GM23338 (cell line): ENCODE measurements at regions not wholly inside any gene's neighbourhood (a gene's known extent, or its start where the extent isn't known, plus 50 kb on each side); places are given as distances from the start of the nearest gene placed in this dataset.

Experiments used
- ATAC-seq: fragments of 200-7000 bp; cut with Tn5 transposase; 3 replicates; pipeline ENCODE4 v1.9.1; 2020
- DNase-seq: peaks from one replicate; pipeline ENCODE4 v3.0.0-alpha.2; 2015; ENCODE audit warnings: low spot score
- H2AFZ ChIP-seq: fragments of 200-600 bp; sonication (generic); 2 replicates; pipeline ENCODE4 v1.8.0; 2016; ENCODE audit warnings: antibody characterized with exemption, mild to moderate bottlenecking, moderate library complexity
- H3F3A ChIP-seq: fragments of 200-600 bp; sonication (generic); replicated peaks from 2 replicates; pipeline ENCODE4 v1.8.0; 2017; ENCODE audit warnings: antibody characterized with exemption, mixed run types, low read depth
- H3K27ac ChIP-seq: fragments of 200-600 bp; sonication (generic); 2 replicates; pipeline ENCODE4 v1.6.1; 2016; ENCODE audit warnings: low read depth
- H3K27me3 ChIP-seq: fragments of 200-600 bp; sonication (generic); 2 replicates; pipeline ENCODE4 v1.8.0; 2016; ENCODE audit warnings: mild to moderate bottlenecking, mixed run types, moderate library complexity; ENCODE audit not compliant: insufficient read depth
- H3K36me3 ChIP-seq: fragments of 200-600 bp; sonication (generic); 2 replicates; pipeline ENCODE4 v1.8.0; 2016; ENCODE audit warnings: mild to moderate bottlenecking; ENCODE audit not compliant: insufficient read depth
- H3K4me1 ChIP-seq: fragments of 200-600 bp; sonication (generic); 2 replicates; pipeline ENCODE4 v1.8.0; 2016; ENCODE audit warnings: mild to moderate bottlenecking, moderate library complexity; ENCODE audit not compliant: insufficient read depth
- H3K4me2 ChIP-seq: fragments of 200-600 bp; sonication (generic); 2 replicates; pipeline ENCODE4 v1.7.1; 2017; ENCODE audit warnings: mixed run types
- H3K4me3 ChIP-seq: fragments of 200-600 bp; sonication (generic); 2 replicates; pipeline ENCODE4 v1.6.1; 2016; ENCODE audit warnings: mixed run types
- H3K79me2 ChIP-seq: fragments of 200-600 bp; sonication (generic); replicated peaks from 2 replicates; pipeline ENCODE4 v1.8.0; 2017; ENCODE audit warnings: mild to moderate bottlenecking; ENCODE audit not compliant: insufficient read depth
- H3K9me2 ChIP-seq: fragments of 200-600 bp; sonication (generic); 2 replicates; pipeline ENCODE4 v1.8.0; 2017; ENCODE audit not compliant: insufficient read depth
- H4K20me1 ChIP-seq: fragments of 200-600 bp; sonication (generic); replicated peaks from 2 replicates; pipeline ENCODE4 v1.8.0; 2017; ENCODE audit warnings: mild to moderate bottlenecking; ENCODE audit not compliant: insufficient read depth
- H3K27ac Mint-ChIP-seq: 2 replicates; pipeline ENCODE4 v1.8.0; 2020; ENCODE audit warnings: inconsistent platforms, mild to moderate bottlenecking, moderate library complexity, mixed read lengths
- H3K27me3 Mint-ChIP-seq: 3 replicates; pipeline ENCODE4 v1.8.0; 2022; ENCODE audit warnings: low read depth, mild to moderate bottlenecking, moderate library complexity, mixed read lengths, inconsistent platforms; ENCODE audit not compliant: insufficient read depth, poor library complexity
- H3K36me3 Mint-ChIP-seq: 3 replicates; pipeline ENCODE4 v1.8.0; 2021; ENCODE audit warnings: low read depth, mild to moderate bottlenecking, inconsistent platforms, moderate library complexity, mixed read lengths
- H3K4me1 Mint-ChIP-seq: 3 replicates; pipeline ENCODE4 v1.8.0; 2020; ENCODE audit warnings: mild to moderate bottlenecking, inconsistent platforms, mixed read lengths
- H3K4me3 Mint-ChIP-seq: 3 replicates; pipeline ENCODE4 v1.8.0; 2021; ENCODE audit warnings: moderate library complexity, mild to moderate bottlenecking, inconsistent platforms, mixed read lengths
- H3K9me3 Mint-ChIP-seq: 3 replicates; pipeline ENCODE4 v1.8.0; 2020; ENCODE audit warnings: moderate library complexity, mild to moderate bottlenecking, inconsistent platforms, mixed read lengths
- CREB1 ChIP-seq: fragments of 250-450 bp; sonication (Bioruptor Pico); IDR thresholded peaks from 2 replicates; pipeline ENCODE4 v1.5.0; 2020; ENCODE audit warnings: low read depth, mild to moderate bottlenecking, moderate library complexity
- CTCF ChIP-seq, 2 experiments: fragments of 200-600 bp in 1 of 2; sonication (generic) in 1 of 2; conservative IDR thresholded peaks; 2 replicates each; pipeline versions ENCODE4 v1.5.1 to v1.6.1; 2016 to 2017; ENCODE audit warnings: antibody characterized with exemption in 2 of 2, low read depth in 2 of 2, mild to moderate bottlenecking in 2 of 2, moderate library complexity in 1 of 2
- EZH2 ChIP-seq: fragments of 200-600 bp; sonication (generic); IDR thresholded peaks from one replicate; pipeline ENCODE4 v1.8.0; 2017; ENCODE audit warnings: antibody characterized with exemption, mild to moderate bottlenecking, low read depth; ENCODE audit not compliant: unreplicated experiment
- EZH2phosphoT487 ChIP-seq: fragments of 200-600 bp; sonication (generic); IDR thresholded peaks from one replicate; pipeline ENCODE4 v1.8.1; 2018; ENCODE audit warnings: antibody characterized with exemption; ENCODE audit not compliant: unreplicated experiment
- JUNB ChIP-seq: IDR thresholded peaks from one replicate; pipeline ENCODE4 v1.6.1; 2016; ENCODE audit warnings: antibody characterized with exemption; ENCODE audit not compliant: unreplicated experiment
- NANOG ChIP-seq: IDR thresholded peaks from 2 replicates; pipeline ENCODE4 v1.6.1; 2016; ENCODE audit warnings: antibody characterized with exemption, borderline replicate concordance
- POLR2AphosphoS5 ChIP-seq: IDR thresholded peaks from 2 replicates; pipeline ENCODE4 v1.6.1; 2016; ENCODE audit warnings: antibody characterized with exemption, low read depth
- STAT1 ChIP-seq: IDR thresholded peaks from one replicate; pipeline ENCODE4 v1.6.1; 2016; ENCODE audit warnings: antibody characterized with exemption; ENCODE audit not compliant: unreplicated experiment
- ZNF114 ChIP-seq: fragments of 250-450 bp; sonication (Bioruptor Pico); IDR thresholded peaks from 2 replicates; pipeline ENCODE4 v1.5.0; 2020; ENCODE audit warnings: mild to moderate bottlenecking, moderate library complexity
- ZNF331 ChIP-seq: fragments of 250-450 bp; sonication (Bioruptor Pico); IDR thresholded peaks from 2 replicates; pipeline ENCODE4 v1.5.0; 2020; ENCODE audit warnings: low read depth, mild to moderate bottlenecking, moderate library complexity
- TF ChIP-seq, protein P1 (sequence below): IDR thresholded peaks from one replicate; pipeline ENCODE4 v1.6.1; 2018; ENCODE audit warnings: antibody characterized with exemption; ENCODE audit not compliant: unreplicated experiment
- TF ChIP-seq, protein P2 (sequence below): IDR thresholded peaks from 2 replicates; pipeline ENCODE4 v1.6.1; 2016; ENCODE audit warnings: antibody characterized with exemption
- TF ChIP-seq, protein P3 (sequence below): fragments of 250-450 bp; sonication (Bioruptor Pico); IDR thresholded peaks from 2 replicates; pipeline ENCODE4 v1.5.0; 2020; ENCODE audit warnings: mild to moderate bottlenecking, moderate library complexity

DNA sequence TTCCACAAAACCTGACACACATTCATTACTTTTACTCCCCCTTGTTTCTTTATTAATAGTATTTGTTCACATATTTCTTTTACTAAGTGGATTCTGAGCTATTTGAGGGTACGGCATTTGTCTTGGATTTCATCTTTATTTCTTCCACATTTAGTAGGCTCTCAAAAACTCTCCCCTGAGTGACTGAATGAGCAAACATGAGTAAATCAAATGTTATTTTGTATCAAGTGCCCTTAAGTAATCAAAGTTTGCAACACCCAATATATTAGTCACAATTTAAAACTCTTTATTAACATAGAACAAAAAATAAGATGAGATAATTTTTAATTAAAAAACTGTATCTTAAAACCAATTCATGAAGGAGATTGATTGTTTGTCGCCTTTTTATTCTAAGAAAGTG is 1101.9 kb upstream of the TENM4 start:
- no peak overlapping the region for H3K27ac ChIP-seq
- Mint-ChIP-seq H3K36me3 (no peaks in the 10 kb centered on the region), H3K9me3 (no peaks in the 10 kb centered on the region)

More for the DNA sequence above, 1101.9 kb upstream of the TENM4 start:
- no peak for TF ChIP-seq CTCF (conservative IDR thresholded peaks at IDR 0.05; ENCODE audit: low read depth in 2 of 2)
- no peak for TF ChIP-seq JUNB
- TF ChIP-seq, protein P1, sequence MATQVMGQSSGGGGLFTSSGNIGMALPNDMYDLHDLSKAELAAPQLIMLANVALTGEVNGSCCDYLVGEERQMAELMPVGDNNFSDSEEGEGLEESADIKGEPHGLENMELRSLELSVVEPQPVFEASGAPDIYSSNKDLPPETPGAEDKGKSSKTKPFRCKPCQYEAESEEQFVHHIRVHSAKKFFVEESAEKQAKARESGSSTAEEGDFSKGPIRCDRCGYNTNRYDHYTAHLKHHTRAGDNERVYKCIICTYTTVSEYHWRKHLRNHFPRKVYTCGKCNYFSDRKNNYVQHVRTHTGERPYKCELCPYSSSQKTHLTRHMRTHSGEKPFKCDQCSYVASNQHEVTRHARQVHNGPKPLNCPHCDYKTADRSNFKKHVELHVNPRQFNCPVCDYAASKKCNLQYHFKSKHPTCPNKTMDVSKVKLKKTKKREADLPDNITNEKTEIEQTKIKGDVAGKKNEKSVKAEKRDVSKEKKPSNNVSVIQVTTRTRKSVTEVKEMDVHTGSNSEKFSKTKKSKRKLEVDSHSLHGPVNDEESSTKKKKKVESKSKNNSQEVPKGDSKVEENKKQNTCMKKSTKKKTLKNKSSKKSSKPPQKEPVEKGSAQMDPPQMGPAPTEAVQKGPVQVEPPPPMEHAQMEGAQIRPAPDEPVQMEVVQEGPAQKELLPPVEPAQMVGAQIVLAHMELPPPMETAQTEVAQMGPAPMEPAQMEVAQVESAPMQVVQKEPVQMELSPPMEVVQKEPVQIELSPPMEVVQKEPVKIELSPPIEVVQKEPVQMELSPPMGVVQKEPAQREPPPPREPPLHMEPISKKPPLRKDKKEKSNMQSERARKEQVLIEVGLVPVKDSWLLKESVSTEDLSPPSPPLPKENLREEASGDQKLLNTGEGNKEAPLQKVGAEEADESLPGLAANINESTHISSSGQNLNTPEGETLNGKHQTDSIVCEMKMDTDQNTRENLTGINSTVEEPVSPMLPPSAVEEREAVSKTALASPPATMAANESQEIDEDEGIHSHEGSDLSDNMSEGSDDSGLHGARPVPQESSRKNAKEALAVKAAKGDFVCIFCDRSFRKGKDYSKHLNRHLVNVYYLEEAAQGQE = no peak
- TF ChIP-seq EZH2 = no peak
- TF ChIP-seq, protein P2, sequence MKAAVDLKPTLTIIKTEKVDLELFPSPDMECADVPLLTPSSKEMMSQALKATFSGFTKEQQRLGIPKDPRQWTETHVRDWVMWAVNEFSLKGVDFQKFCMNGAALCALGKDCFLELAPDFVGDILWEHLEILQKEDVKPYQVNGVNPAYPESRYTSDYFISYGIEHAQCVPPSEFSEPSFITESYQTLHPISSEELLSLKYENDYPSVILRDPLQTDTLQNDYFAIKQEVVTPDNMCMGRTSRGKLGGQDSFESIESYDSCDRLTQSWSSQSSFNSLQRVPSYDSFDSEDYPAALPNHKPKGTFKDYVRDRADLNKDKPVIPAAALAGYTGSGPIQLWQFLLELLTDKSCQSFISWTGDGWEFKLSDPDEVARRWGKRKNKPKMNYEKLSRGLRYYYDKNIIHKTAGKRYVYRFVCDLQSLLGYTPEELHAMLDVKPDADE = no peak
- no peak for TF ChIP-seq POLR2AphosphoS5
- TF ChIP-seq STAT1 = no peak
- TF ChIP-seq NANOG = no peak
- no peak for TF ChIP-seq ZNF114 (CRISPR knock-in tag)
- TF ChIP-seq CREB1 (CRISPR knock-in tag) = no peak
- TF ChIP-seq, protein P3, sequence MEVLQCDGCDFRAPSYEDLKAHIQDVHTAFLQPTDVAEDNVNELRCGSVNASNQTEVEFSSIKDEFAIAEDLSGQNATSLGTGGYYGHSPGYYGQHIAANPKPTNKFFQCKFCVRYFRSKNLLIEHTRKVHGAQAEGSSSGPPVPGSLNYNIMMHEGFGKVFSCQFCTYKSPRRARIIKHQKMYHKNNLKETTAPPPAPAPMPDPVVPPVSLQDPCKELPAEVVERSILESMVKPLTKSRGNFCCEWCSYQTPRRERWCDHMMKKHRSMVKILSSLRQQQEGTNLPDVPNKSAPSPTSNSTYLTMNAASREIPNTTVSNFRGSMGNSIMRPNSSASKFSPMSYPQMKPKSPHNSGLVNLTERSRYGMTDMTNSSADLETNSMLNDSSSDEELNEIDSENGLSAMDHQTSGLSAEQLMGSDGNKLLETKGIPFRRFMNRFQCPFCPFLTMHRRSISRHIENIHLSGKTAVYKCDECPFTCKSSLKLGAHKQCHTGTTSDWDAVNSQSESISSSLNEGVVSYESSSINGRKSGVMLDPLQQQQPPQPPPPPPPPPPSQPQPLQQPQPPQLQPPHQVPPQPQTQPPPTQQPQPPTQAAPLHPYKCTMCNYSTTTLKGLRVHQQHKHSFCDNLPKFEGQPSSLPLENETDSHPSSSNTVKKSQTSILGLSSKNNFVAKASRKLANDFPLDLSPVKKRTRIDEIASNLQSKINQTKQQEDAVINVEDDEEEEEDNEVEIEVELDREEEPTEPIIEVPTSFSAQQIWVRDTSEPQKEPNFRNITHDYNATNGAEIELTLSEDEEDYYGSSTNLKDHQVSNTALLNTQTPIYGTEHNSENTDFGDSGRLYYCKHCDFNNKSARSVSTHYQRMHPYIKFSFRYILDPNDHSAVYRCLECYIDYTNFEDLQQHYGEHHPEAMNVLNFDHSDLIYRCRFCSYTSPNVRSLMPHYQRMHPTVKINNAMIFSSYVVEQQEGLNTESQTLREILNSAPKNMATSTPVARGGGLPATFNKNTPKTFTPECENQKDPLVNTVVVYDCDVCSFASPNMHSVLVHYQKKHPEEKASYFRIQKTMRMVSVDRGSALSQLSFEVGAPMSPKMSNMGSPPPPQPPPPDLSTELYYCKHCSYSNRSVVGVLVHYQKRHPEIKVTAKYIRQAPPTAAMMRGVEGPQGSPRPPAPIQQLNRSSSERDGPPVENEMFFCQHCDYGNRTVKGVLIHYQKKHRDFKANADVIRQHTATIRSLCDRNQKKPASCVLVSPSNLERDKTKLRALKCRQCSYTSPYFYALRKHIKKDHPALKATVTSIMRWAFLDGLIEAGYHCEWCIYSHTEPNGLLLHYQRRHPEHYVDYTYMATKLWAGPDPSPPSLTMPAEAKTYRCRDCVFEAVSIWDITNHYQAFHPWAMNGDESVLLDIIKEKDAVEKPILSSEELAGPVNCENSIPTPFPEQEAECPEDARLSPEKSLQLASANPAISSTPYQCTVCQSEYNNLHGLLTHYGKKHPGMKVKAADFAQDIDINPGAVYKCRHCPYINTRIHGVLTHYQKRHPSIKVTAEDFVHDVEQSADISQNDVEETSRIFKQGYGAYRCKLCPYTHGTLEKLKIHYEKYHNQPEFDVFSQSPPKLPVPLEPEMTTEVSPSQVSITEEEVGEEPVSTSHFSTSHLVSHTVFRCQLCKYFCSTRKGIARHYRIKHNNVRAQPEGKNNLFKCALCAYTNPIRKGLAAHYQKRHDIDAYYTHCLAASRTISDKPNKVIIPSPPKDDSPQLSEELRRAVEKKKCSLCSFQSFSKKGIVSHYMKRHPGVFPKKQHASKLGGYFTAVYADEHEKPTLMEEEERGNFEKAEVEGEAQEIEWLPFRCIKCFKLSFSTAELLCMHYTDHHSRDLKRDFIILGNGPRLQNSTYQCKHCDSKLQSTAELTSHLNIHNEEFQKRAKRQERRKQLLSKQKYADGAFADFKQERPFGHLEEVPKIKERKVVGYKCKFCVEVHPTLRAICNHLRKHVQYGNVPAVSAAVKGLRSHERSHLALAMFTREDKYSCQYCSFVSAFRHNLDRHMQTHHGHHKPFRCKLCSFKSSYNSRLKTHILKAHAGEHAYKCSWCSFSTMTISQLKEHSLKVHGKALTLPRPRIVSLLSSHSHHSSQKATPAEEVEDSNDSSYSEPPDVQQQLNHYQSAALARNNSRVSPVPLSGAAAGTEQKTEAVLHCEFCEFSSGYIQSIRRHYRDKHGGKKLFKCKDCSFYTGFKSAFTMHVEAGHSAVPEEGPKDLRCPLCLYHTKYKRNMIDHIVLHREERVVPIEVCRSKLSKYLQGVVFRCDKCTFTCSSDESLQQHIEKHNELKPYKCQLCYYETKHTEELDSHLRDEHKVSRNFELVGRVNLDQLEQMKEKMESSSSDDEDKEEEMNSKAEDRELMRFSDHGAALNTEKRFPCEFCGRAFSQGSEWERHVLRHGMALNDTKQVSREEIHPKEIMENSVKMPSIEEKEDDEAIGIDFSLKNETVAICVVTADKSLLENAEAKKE (CRISPR knock-in tag) = no peak
- TF ChIP-seq ZNF331 (CRISPR knock-in tag) = no peak
- no peak for TF ChIP-seq EZH2phosphoT487
- H3K27ac Mint-ChIP-seq = no peak overlapping the region
- H3K4me3 ChIP-seq = no peak overlapping the region
- ATAC-seq (no peak), DNase-seq (no peak)
- H3K27me3 Mint-ChIP-seq = peaks cover 1% of the 10 kb centered on the region
- no peaks in the 10 kb centered on the region for H4K20me1 ChIP-seq
- H3K36me3 ChIP-seq = no peaks in the 10 kb centered on the region
- no peaks in the 10 kb centered on the region for H3K79me2 ChIP-seq
- H3K4me2 ChIP-seq = no peak overlapping the region
- no peaks in the 10 kb centered on the region for H3F3A ChIP-seq
- no peaks in the 10 kb centered on the region for H3K4me1 Mint-ChIP-seq
- H3K9me2 ChIP-seq = no peaks in the 10 kb centered on the region
- no peak overlapping the region for H3K4me3 Mint-ChIP-seq
- H3K27me3 ChIP-seq = no peaks in the 10 kb centered on the region
- no peaks in the 10 kb centered on the region for H3K4me1 ChIP-seq
- no peak overlapping the region for H2AFZ ChIP-seq
